Ureter (tissue), 1 donor: ENCODE measurements at regions not wholly inside any gene's neighbourhood (a gene's known extent, or its start where the extent isn't known, plus 50 kb on each side); places are given as distances from the start of the nearest gene placed in this dataset.
"Not testable (repeated sequence)": the region's sequence is repeated elsewhere in the genome, so short reads cannot be mapped to it uniquely, and the experiment has no call there.

Source experiments
- DNase-seq: peaks from one replicate; pipeline ENCODE4 v3.0.0-alpha.2; 2020; ENCODE audit warnings: low spot score
- donor health status: DM: yes; HTN: yes; CAD: no.

- DNase-seq: no peak
These were observed 103.1 kb upstream of the APCDD1 start for GRCh38 chr18:10351219-10351818.

DNA sequence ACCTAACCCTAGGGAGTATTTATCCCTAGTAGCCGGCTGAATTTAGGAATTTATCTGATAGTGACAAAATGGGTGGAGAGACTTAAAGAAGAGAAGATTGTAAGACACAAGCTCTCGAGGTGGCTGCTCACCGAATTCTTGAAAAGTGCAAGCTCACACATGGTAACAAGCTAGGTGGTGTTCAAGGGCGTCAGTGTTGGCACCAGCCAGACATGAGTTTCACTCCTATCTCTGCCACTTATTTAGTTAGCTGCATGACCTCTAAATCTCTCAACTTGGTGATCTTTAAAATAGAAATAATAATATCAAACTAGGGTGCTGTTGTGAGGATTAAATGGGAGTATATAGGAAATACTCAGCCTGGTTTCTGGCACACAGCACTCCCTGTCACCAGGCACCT lies 102.6 kb upstream of the APCDD1 start:
- DNase-seq: no peak

GRCh38 chr18:10352671-10353070 lies 101.8 kb upstream of the APCDD1 start:
- DNase-seq: no peak

DNA sequence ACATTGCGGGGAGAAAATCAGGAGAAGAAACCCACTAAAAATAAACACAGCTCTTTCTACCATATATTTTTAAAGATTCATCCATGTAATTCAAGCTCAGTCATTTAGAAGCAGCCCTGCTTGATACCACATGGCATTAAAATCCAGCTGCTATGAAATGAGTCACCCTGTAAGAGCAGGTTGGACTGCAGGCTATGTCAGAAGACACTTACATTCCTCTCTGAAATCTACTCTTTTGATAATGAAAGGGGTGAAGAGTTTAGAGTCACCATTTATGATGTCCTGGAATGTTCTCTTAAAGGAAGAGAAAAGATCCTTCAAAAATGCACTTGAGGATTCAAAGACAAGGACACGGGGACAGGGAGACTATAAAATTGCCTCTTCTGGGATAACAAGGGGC lies 100.6 kb upstream of the APCDD1 start:
- DNase-seq: no peak

GRCh38 chr18:10354241-10354811 lies 100.1 kb upstream of the APCDD1 start:
- DNase-seq: no peak

- no peak for DNase-seq
These were observed 99.5 kb upstream of the APCDD1 start for GRCh38 chr18:10354890-10355289.

- not testable (repeated sequence) for DNase-seq
These were observed 97.4 kb upstream of the APCDD1 start for GRCh38 chr18:10356999-10357398.

- no peak for DNase-seq
These were observed 92.8 kb upstream of the APCDD1 start for GRCh38 chr18:10361660-10362059.

- DNase-seq: no peak
These were observed 89.4 kb upstream of the APCDD1 start for GRCh38 chr18:10365021-10365500.

- no peak for DNase-seq
These were observed 88.5 kb upstream of the APCDD1 start for GRCh38 chr18:10365901-10366300.

DNA sequence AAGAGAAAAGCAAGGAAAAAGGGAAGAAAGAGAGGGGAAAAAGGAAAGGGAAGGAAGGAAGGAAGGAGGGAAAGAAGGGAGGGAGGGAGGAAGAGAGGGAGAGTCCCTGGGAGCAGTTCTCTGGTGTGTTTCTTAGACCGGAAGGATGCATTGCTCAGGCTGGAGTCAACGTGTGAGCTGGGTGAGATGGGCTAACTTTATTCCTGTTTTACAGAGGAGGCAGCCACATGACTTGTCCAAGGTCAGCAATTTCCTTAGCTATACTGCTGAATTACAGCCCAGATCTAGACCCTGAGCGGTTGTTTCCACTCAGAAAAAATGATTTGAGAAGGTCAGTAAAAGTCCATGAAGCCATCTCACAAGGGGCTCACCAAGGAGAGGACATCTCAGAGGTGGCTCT lies 86.6 kb upstream of the APCDD1 start:
- no peak for DNase-seq

- no peak for DNase-seq
These were observed 85.7 kb upstream of the APCDD1 start for GRCh38 chr18:10368456-10369453.

- DNase-seq: no peak
These were observed 83.7 kb upstream of the APCDD1 start for GRCh38 chr18:10370716-10371115.

GRCh38 chr18:10371165-10371564 lies 83.3 kb upstream of the APCDD1 start:
- no peak for DNase-seq

GRCh38 chr18:10374195-10374594 lies 80.2 kb upstream of the APCDD1 start:
- DNase-seq: no peak

DNA sequence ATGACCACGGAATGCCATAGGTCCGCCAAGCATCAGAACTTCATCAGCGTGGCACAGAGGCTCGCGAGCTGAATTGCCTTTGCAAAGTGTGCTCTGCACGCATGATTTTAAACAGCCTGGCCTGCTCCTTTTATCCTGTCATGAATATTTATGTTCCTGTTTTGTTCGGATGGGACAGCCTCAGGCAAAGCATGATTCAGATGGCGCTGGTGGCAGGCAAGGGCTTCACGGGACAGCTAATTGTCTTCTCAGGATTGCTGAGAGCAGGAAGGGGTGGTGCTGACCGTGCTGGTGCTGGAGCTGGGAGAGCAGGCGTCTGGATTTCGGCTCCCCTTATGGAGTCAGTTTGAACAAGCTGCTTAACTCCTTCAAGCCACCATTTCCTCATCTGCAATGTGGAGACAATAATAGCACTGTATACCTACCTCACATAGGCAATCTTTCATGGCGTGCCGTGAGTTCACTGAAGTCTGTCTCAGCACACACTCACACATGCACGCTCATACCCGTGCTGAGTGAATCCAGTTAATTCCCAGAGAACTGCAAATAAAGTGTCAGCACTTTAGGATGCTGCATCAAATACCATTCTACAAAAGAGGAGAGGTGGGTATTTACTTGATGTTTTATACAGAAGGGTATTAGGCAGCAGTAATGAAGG lies 79.7 kb upstream of the APCDD1 start:
- no peak for DNase-seq

DNA sequence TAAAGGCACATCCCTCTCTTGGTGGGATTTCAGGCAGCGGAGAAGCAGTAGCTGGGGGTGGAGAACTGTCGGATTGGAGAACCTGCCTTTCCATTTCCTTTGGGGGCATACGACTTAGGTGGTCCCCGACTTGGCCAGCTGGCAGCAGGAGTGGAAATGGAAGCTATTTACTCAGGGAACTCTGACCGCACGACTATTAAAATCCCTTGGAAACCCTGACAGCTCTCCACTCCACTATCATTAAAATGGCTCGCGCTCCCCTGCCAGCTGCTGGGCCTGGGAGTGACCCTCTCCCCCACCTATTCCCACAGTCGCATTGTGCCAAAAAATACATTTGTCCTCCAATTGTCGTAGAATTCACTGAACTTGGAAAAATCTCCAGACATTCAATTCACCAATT lies 77.7 kb upstream of the APCDD1 start:
- DNase-seq: no peak

GRCh38 chr18:10377956-10378355 lies 76.5 kb upstream of the APCDD1 start:
- DNase-seq: no peak

DNA sequence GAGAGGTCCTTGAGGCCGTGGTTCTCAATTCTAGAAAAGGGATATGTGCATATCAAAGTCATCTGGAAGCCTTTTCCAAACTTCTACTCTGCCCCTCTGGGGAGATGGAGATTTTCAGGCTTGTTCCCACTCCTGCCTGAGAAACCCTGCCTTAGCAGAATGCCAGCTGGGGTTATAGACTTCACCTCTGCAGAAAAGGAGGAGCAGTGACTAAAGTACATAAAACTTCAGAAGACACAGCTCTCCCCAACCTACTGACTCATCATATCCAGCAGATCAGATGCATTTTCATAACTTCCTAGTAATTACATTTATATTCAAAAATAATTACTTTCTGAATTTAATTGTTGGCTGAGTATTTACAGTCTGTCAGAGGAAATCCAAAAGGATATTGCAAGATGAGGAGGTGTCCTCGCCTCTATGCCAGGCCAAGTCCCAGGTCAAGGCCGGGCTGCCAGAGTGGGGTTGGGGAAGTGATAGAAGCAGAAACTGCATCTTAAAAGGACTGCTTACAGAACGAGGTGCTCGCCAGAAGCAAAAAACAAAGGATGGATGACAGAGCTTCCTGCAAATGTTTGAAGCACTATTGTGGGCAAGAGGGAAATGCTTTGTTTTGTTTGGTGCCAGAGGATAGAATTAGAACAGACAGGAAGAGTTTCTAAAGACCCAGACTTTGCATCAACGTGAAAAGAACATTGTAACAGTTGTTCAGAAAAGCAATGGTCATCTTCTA lies 75.6 kb upstream of the APCDD1 start:
- DNase-seq: no peak

DNA sequence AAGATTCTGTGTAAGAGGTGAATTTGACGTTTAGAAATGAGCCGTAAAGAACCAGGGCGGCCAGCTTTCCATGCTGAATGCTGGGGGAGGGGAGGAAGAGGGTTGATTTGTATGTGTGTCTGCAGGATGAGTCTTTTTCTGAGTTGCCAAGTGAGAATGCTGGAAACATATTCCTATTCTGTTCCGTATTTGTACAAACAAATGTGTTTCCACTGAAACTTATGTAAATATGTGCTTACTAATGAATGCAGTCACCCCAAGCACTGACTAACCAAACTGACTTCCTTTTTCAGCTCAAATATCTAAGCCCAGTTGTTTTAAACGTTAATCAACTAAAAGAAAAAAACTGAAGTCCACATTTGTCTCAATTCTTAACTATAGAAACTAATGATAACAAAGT lies 74.9 kb upstream of the APCDD1 start:
- DNase-seq: no peak

GRCh38 chr18:10381516-10381915 lies 72.9 kb upstream of the APCDD1 start:
- DNase-seq: no peak

- no peak for DNase-seq
These were observed 72.5 kb upstream of the APCDD1 start for GRCh38 chr18:10381951-10382350.
